HEK293T (cell line): ENCODE measurements at regions not wholly inside any gene's neighbourhood (a gene's known extent, or its start where the extent isn't known, plus 50 kb on each side); places are given as distances from the start of the nearest gene placed in this dataset.

Experiments used
- BHLHE40 ChIP-seq: fragments of 450-650 bp; IDR thresholded peaks from 2 replicates; pipeline ENCODE4 v1.6.1; 2016; ENCODE audit warnings: mild to moderate bottlenecking, moderate library complexity, borderline replicate concordance
- CTBP1 ChIP-seq: fragments of 450-650 bp; IDR thresholded peaks from 2 replicates; pipeline ENCODE4 v1.6.1; 2016; ENCODE audit warnings: borderline replicate concordance
- ELF4 ChIP-seq: fragments of 450-650 bp; IDR thresholded peaks from 2 replicates; pipeline ENCODE4 v1.6.1; 2017; ENCODE audit warnings: antibody characterized with exemption
- FOXA1 ChIP-seq: fragments of 450-650 bp; IDR thresholded peaks from 2 replicates; pipeline ENCODE4 v1.6.1; 2016; ENCODE audit warnings: mild to moderate bottlenecking
- FOXK2 ChIP-seq: fragments of 450-650 bp; IDR thresholded peaks from 2 replicates; pipeline ENCODE4 v1.6.1; 2016; ENCODE audit warnings: mild to moderate bottlenecking
- FOXM1 ChIP-seq: fragments of 450-650 bp; IDR thresholded peaks from 2 replicates; pipeline ENCODE4 v1.6.1; 2017; ENCODE audit warnings: mild to moderate bottlenecking, borderline replicate concordance
- HDGF ChIP-seq: fragments of 450-650 bp; IDR thresholded peaks from 2 replicates; pipeline ENCODE4 v1.6.1; 2017; ENCODE audit warnings: antibody characterized with exemption, borderline replicate concordance
- SP1 ChIP-seq: fragments of 450-650 bp; IDR thresholded peaks from 2 replicates; pipeline ENCODE4 v1.6.1; 2017
- SUZ12 ChIP-seq: fragments of 450-650 bp; IDR thresholded peaks from 2 replicates; pipeline ENCODE4 v1.6.1; 2016; ENCODE audit warnings: mild to moderate bottlenecking
- TARDBP ChIP-seq: fragments of 450-650 bp; IDR thresholded peaks from 2 replicates; pipeline ENCODE4 v1.6.1; 2016
- TF ChIP-seq, protein P1 (sequence below): fragments of 450-650 bp; IDR thresholded peaks from 2 replicates; pipeline ENCODE4 v1.6.1; 2016

DNA sequence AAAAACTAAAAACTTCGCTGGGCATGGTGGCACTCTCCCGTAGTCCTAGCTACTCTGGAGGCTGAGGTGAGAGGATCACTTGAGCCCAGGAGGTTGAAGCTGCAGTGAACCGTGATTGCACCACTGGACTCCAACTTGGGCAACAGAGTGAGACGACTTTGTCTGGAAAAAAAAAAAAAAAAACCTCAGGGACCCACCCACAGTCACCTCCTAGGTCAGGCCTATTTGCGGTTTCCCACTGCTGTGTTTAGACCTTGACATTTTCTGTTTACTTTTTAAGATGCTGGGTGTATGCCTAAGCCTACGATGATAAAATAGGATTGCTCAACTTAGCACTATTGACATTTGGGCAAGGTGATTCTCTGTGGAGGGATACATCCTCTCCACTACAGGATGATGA, 197.4 kb upstream of the TBL1X start:
- no peak for TF ChIP-seq SUZ12
- TF ChIP-seq BHLHE40 = no peak
- no peak for TF ChIP-seq TARDBP
- no peak for TF ChIP-seq FOXK2
- no peak for TF ChIP-seq HDGF
- no peak for TF ChIP-seq FOXA1
- no peak for TF ChIP-seq FOXM1
- TF ChIP-seq CTBP1 = no peak
- TF ChIP-seq ELF4 = no peak
- TF ChIP-seq SP1 = no peak
- TF ChIP-seq, protein P1, sequence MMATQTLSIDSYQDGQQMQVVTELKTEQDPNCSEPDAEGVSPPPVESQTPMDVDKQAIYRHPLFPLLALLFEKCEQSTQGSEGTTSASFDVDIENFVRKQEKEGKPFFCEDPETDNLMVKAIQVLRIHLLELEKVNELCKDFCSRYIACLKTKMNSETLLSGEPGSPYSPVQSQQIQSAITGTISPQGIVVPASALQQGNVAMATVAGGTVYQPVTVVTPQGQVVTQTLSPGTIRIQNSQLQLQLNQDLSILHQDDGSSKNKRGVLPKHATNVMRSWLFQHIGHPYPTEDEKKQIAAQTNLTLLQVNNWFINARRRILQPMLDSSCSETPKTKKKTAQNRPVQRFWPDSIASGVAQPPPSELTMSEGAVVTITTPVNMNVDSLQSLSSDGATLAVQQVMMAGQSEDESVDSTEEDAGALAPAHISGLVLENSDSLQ = no peak
